WTC11 (cell line): ENCODE measurements at regions not wholly inside any gene's neighbourhood (a gene's known extent, or its start where the extent isn't known, plus 50 kb on each side); places are given as distances from the start of the nearest gene placed in this dataset.

ENCODE experiments used
- ATAC-seq: fragments of 200-7000 bp; cut with Tn5 transposase; 2 replicates; pipeline ENCODE4 v1.10.0; 2021; ENCODE audit warnings: mild to moderate bottlenecking, moderate library complexity
- CTCF ChIA-PET: fragments of 300-600 bp; sonication (Branson Sonifier 250); formaldehyde crosslinking; loops from one replicate; lab custom pipeline; 2021; ENCODE audit warnings: antibody characterized with exemption; lab: Charles Lee
- POLR2A ChIA-PET: fragments of 350-600 bp; sonication (Branson Sonifier 250); formaldehyde crosslinking; loops from one replicate; lab custom pipeline; 2021; ENCODE audit warnings: antibody characterized with exemption; lab: Charles Lee
- DNase-seq: peaks from one replicate; pipeline ENCODE4 v3.0.0; 2021; ENCODE audit warnings: low spot score
- H3K27ac Mint-ChIP-seq: 2 replicates; pipeline ENCODE4 v1.8.0; 2021; ENCODE audit warnings: mixed read lengths
- H3K27me3 Mint-ChIP-seq: 2 replicates; pipeline ENCODE4 v1.8.0; 2021; ENCODE audit warnings: low read depth, mild to moderate bottlenecking, moderate library complexity, mixed read lengths
- H3K36me3 Mint-ChIP-seq: 2 replicates; pipeline ENCODE4 v1.8.0; 2021; ENCODE audit warnings: mixed read lengths
- H3K4me1 Mint-ChIP-seq: 2 replicates; pipeline ENCODE4 v1.8.0; 2022; ENCODE audit warnings: mixed read lengths
- H3K4me3 Mint-ChIP-seq: 2 replicates; pipeline ENCODE4 v1.8.0; 2021; ENCODE audit warnings: mild to moderate bottlenecking, moderate library complexity, mixed read lengths
- H3K9me3 Mint-ChIP-seq: 2 replicates; pipeline ENCODE4 v1.8.0; 2021; ENCODE audit warnings: mixed read lengths
- ATF1 ChIP-seq: sonication (generic); formaldehyde crosslinking; IDR thresholded peaks from 2 replicates; pipeline ENCODE4 v1.8.1; 2023; ENCODE audit warnings: mild to moderate bottlenecking, moderate library complexity, missing genetic modification reagents
- CBFB ChIP-seq: sonication (generic); formaldehyde crosslinking; IDR thresholded peaks from 2 replicates; pipeline ENCODE4 v1.8.1; 2022; ENCODE audit warnings: mild to moderate bottlenecking, low read depth, missing genetic modification reagents
- ELF4 ChIP-seq: sonication (generic); formaldehyde crosslinking; IDR thresholded peaks from 2 replicates; pipeline ENCODE4 v1.8.1; 2022; ENCODE audit warnings: low read depth, mild to moderate bottlenecking, moderate library complexity, missing genetic modification reagents
- FOXP1 ChIP-seq: sonication (generic); formaldehyde crosslinking; IDR thresholded peaks from 2 replicates; pipeline ENCODE4 v1.8.0; 2022; ENCODE audit warnings: missing genetic modification reagents, mild to moderate bottlenecking, moderate library complexity, borderline replicate concordance
- GTF2I ChIP-seq: fragments of 250-450 bp; sonication (Bioruptor Pico); conservative IDR thresholded peaks from 2 replicates; pipeline ENCODE4 v1.4.0; 2021; ENCODE audit warnings: mild to moderate bottlenecking
- IRF2 ChIP-seq: sonication (generic); formaldehyde crosslinking; IDR thresholded peaks from 2 replicates; pipeline ENCODE4 v1.8.0; 2022; ENCODE audit warnings: low read depth, missing genetic modification reagents, borderline replicate concordance
- NFYB ChIP-seq: sonication (generic); formaldehyde crosslinking; conservative IDR thresholded peaks from 2 replicates; pipeline ENCODE4 v1.8.0; 2022; ENCODE audit warnings: low read depth, missing genetic modification reagents
- NR2C2 ChIP-seq: sonication (generic); formaldehyde crosslinking; IDR thresholded peaks from 2 replicates; pipeline ENCODE4 v1.8.0; 2022; ENCODE audit warnings: mild to moderate bottlenecking, missing genetic modification reagents
- NR3C1 ChIP-seq: sonication (generic); formaldehyde crosslinking; conservative IDR thresholded peaks from 2 replicates; pipeline ENCODE4 v1.8.1; 2023; ENCODE audit warnings: low read depth, mild to moderate bottlenecking, missing genetic modification reagents
- SP1 ChIP-seq: sonication (generic); formaldehyde crosslinking; conservative IDR thresholded peaks from 2 replicates; pipeline ENCODE4 v1.8.1; 2022; ENCODE audit warnings: missing genetic modification reagents
- TCF7 ChIP-seq: sonication (generic); formaldehyde crosslinking; IDR thresholded peaks from 2 replicates; pipeline ENCODE4 v1.8.0; 2022; ENCODE audit warnings: mild to moderate bottlenecking, low read depth, missing genetic modification reagents, moderate library complexity
- TEAD1 ChIP-seq: sonication (generic); formaldehyde crosslinking; IDR thresholded peaks from 2 replicates; pipeline ENCODE4 v1.8.0; 2022; ENCODE audit warnings: mild to moderate bottlenecking, missing genetic modification reagents
- TP53 ChIP-seq: sonication (generic); formaldehyde crosslinking; IDR thresholded peaks from 2 replicates; pipeline ENCODE4 v1.8.1; 2023; ENCODE audit warnings: mild to moderate bottlenecking, missing genetic modification reagents
- ZNF671 ChIP-seq: fragments of 250-450 bp; sonication (Bioruptor Pico); IDR thresholded peaks from 2 replicates; pipeline ENCODE4 v1.8.0; 2021; ENCODE audit warnings: mild to moderate bottlenecking
- TF ChIP-seq, protein P1 (sequence below): sonication (generic); formaldehyde crosslinking; IDR thresholded peaks from 2 replicates; pipeline ENCODE4 v1.8.0; 2022; ENCODE audit warnings: mild to moderate bottlenecking, missing genetic modification reagents
- TF ChIP-seq, protein P2 (sequence below): sonication (generic); formaldehyde crosslinking; IDR thresholded peaks from 2 replicates; pipeline ENCODE4 v1.8.0; 2022; ENCODE audit warnings: mild to moderate bottlenecking, missing genetic modification reagents
- TF ChIP-seq, protein P3 (sequence below): sonication (generic); formaldehyde crosslinking; conservative IDR thresholded peaks from 2 replicates; pipeline ENCODE4 v1.8.1; 2022; ENCODE audit warnings: mild to moderate bottlenecking, missing genetic modification reagents
- TF ChIP-seq, protein P4 (sequence below): sonication (generic); formaldehyde crosslinking; IDR thresholded peaks from 2 replicates; pipeline ENCODE4 v1.8.0; 2023; ENCODE audit warnings: missing genetic modification reagents
- TF ChIP-seq, protein P5 (sequence below): sonication (generic); formaldehyde crosslinking; IDR thresholded peaks from 2 replicates; pipeline ENCODE4 v1.8.0; 2023; ENCODE audit warnings: mild to moderate bottlenecking, missing genetic modification reagents
- TF ChIP-seq, protein P6 (sequence below): sonication (generic); formaldehyde crosslinking; IDR thresholded peaks from 2 replicates; pipeline ENCODE4 v1.8.1; 2022; ENCODE audit warnings: missing genetic modification reagents, borderline replicate concordance

DNA sequence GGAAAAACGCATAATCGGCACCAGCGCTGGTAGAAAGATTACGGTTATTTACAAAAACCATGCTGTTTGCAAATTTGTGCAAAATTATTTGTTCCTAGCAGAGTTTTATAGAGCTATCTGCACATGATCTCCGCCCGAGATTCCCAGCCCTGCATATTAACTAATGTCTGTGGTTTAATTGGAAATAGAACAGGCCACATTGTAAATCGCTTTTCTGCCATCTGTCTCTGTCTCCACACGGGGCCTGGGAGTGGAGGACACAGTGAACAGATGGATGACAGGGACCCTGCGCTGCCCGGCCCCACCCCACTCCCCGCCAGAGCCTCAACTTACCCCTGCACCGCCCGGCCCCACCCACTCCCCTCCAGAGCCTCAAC lies 126.9 kb downstream of the FAM53A start:
- DNase-seq, result no peak
- Mint-ChIP-seq H3K4me3 (no peak overlapping the region), H3K27ac (no peak overlapping the region), H3K4me1 (peaks cover 7% of the 10 kb centered on the region), H3K36me3 (no peaks in the 10 kb centered on the region), H3K9me3 (no peaks in the 10 kb centered on the region), H3K27me3 (no peaks in the 10 kb centered on the region)
- TF ChIP-seq, protein P1, sequence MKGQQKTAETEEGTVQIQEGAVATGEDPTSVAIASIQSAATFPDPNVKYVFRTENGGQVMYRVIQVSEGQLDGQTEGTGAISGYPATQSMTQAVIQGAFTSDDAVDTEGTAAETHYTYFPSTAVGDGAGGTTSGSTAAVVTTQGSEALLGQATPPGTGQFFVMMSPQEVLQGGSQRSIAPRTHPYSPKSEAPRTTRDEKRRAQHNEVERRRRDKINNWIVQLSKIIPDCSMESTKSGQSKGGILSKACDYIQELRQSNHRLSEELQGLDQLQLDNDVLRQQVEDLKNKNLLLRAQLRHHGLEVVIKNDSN (CRISPR knock-in tag), result no peak
- TF ChIP-seq, protein P2, sequence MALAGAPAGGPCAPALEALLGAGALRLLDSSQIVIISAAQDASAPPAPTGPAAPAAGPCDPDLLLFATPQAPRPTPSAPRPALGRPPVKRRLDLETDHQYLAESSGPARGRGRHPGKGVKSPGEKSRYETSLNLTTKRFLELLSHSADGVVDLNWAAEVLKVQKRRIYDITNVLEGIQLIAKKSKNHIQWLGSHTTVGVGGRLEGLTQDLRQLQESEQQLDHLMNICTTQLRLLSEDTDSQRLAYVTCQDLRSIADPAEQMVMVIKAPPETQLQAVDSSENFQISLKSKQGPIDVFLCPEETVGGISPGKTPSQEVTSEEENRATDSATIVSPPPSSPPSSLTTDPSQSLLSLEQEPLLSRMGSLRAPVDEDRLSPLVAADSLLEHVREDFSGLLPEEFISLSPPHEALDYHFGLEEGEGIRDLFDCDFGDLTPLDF (CRISPR knock-in tag), result no peak
- TF ChIP-seq GTF2I, result no peak
- no peak for TF ChIP-seq ZNF671 (CRISPR knock-in tag)
- TF ChIP-seq TP53 (CRISPR knock-in tag), result no peak
- TF ChIP-seq NR2C2, result no peak
- TF ChIP-seq CBFB (CRISPR knock-in tag), result no peak
- no peak for TF ChIP-seq NFYB (CRISPR knock-in tag)
- no peak for TF ChIP-seq ATF1 (CRISPR knock-in tag)
- TF ChIP-seq, protein P3, sequence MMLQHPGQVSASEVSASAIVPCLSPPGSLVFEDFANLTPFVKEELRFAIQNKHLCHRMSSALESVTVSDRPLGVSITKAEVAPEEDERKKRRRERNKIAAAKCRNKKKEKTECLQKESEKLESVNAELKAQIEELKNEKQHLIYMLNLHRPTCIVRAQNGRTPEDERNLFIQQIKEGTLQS (CRISPR knock-in tag), result no peak
- no peak for TF ChIP-seq SP1 (CRISPR knock-in tag)
- TF ChIP-seq ELF4 (CRISPR knock-in tag), result no peak
- TF ChIP-seq, protein P4, sequence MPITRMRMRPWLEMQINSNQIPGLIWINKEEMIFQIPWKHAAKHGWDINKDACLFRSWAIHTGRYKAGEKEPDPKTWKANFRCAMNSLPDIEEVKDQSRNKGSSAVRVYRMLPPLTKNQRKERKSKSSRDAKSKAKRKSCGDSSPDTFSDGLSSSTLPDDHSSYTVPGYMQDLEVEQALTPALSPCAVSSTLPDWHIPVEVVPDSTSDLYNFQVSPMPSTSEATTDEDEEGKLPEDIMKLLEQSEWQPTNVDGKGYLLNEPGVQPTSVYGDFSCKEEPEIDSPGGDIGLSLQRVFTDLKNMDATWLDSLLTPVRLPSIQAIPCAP, result no peak
- TF ChIP-seq NR3C1 (CRISPR knock-in tag), result no peak
- no peak for TF ChIP-seq TEAD1
- no peak for TF ChIP-seq TCF7
- TF ChIP-seq IRF2 (CRISPR knock-in tag), result no peak
- TF ChIP-seq, protein P5, sequence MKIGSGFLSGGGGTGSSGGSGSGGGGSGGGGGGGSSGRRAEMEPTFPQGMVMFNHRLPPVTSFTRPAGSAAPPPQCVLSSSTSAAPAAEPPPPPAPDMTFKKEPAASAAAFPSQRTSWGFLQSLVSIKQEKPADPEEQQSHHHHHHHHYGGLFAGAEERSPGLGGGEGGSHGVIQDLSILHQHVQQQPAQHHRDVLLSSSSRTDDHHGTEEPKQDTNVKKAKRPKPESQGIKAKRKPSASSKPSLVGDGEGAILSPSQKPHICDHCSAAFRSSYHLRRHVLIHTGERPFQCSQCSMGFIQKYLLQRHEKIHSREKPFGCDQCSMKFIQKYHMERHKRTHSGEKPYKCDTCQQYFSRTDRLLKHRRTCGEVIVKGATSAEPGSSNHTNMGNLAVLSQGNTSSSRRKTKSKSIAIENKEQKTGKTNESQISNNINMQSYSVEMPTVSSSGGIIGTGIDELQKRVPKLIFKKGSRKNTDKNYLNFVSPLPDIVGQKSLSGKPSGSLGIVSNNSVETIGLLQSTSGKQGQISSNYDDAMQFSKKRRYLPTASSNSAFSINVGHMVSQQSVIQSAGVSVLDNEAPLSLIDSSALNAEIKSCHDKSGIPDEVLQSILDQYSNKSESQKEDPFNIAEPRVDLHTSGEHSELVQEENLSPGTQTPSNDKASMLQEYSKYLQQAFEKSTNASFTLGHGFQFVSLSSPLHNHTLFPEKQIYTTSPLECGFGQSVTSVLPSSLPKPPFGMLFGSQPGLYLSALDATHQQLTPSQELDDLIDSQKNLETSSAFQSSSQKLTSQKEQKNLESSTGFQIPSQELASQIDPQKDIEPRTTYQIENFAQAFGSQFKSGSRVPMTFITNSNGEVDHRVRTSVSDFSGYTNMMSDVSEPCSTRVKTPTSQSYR (CRISPR knock-in tag), result no peak
- TF ChIP-seq, protein P6, sequence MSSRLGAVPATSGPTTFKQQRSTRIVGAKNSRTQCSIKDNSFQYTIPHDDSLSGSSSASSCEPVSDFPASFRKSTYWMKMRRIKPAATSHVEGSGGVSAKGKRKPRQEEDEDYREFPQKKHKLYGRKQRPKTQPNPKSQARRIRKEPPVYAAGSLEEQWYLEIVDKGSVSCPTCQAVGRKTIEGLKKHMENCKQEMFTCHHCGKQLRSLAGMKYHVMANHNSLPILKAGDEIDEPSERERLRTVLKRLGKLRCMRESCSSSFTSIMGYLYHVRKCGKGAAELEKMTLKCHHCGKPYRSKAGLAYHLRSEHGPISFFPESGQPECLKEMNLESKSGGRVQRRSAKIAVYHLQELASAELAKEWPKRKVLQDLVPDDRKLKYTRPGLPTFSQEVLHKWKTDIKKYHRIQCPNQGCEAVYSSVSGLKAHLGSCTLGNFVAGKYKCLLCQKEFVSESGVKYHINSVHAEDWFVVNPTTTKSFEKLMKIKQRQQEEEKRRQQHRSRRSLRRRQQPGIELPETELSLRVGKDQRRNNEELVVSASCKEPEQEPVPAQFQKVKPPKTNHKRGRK (CRISPR knock-in tag), result no peak
- TF ChIP-seq FOXP1 (CRISPR knock-in tag), result no peak
- ChIA-PET CTCF (interaction anchor here (0.5 to 1.7 kb wide), 3 partner anchors 23 to 99 kb away, joined by 3 to 6 read pairs (median 3); no protein-coding TSS in a partner anchor), POLR2A (interaction anchor here (0.6 kb wide), 1 partner anchor 64 kb away, joined by 8 read pairs; no protein-coding TSS in a partner anchor)
- ATAC-seq, result no peak
